SK-MEL-5 (cell line): ENCODE measurements at regions not wholly inside any gene's neighbourhood (a gene's known extent, or its start where the extent isn't known, plus 50 kb on each side); places are given as distances from the start of the nearest gene placed in this dataset.
A peak's percentile ranks its signal among the peaks of the same experiment; 100 is the strongest.
"Not testable (repeated sequence)": the region's sequence is repeated elsewhere in the genome, so short reads cannot be mapped to it uniquely, and the experiment has no call there.

Experiments used
- DNase-seq: peaks from one replicate; pipeline ENCODE4 v3.0.0-alpha.2; 2016; ENCODE audit warnings: low read depth, low spot score
- in situ Hi-C: cut with HindIII; loops from 2 replicates; pipeline ENCODE4 v1.10.0; 2016; ENCODE audit warnings: low sequenced_read_pairs, high pct_unique_total_duplicates, low pct_unique_long_range_greater_than_20kb

DNA sequence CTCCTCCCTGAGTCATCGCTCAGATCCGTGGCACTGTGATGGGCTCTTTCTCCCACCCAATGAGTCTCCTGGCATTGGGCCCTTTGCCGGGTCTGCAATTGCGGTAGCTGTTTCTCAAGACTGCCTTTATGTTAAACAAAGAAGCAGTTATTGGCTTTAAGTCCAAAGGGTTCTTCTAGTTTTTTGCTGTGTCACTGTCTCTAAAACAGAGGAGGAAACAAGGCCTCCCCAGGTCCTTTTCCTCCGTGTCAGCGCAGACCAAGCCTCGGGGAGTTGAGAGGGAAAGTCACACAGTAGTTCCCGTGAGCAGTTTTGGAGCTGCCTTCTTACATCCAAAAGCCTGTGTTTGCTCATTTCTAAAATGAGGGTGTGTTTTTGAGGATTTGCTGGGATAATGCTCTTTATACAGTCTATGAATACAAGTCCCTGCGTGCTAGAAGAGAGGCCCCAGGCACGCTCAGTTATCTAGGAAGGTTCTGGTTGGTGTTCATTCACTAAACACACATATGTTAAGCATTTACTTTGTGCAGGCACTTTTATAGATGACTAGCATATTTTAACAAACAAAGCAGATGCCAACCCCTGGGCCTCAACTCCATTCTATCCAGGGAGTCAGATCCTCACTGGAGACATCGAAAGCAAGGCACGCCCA is 126.0 kb upstream of the PZP start:
- peak; percentile 91 for DNase-seq
- in situ Hi-C loops: no loop called here

DNA sequence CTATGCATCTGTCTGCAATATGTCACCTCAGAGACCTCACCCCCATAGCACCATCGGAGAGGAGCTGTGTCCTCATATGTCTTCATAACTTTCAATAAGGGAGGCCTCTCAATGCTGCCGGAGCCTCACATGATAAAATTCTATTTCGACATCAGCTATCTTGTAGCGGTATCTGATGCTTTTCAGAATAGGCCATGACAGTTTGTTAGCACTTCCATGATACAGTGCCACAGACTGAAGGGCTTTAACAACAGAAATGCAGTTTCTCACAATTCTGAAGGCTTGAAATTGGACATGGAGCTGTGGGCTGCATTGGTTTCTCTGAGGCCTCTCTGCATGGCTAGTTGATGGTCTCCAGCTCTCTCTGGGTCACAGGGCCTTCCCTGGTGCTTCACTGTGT is 125.0 kb upstream of the PZP start:
- DNase-seq: no peak
- in situ Hi-C loops: no loop called here

DNA sequence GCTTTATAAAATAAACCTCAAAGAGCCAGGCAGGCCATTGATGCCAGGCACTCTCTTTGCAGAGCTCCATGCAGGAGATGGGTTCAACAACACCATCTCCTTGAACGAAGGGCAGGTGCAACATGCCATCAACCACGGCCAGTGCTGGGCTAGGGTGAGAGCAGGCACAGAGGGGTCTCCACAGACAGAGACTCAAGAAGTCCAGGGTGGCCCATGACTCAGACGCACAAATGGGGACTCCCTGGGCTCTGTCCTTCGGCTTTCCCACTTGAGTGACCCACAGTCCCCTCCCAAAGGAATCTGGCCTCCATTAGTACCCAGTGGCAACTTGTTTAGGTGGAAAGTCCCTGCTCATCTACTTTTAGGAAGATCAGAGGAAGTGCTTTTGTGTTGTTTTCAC is 124.4 kb upstream of the PZP start:
- in situ Hi-C loops: no loop called here
- no peak for DNase-seq

DNA sequence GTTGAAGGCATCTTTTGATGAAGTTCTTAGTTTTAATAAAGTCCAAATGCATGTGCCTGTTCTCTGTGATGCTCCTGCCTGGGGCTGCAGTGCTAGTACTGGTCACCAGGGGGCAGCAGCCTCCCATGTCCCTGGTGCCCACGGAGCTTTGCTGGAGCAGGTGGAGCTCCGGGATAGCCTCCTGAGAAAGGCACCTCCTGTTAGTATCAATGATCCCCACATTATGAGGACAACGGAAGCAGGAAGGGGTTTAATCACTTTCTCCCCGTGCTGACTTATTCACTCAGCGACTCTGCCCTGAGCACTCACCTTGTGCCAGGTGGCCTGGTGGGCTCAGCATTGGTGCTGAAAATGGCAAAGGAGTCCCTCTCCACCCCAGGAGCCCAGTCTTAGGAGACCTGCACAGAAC is 123.0 kb upstream of the PZP start:
- peak; percentile 71 for DNase-seq
- in situ Hi-C loops: no loop called here

DNA sequence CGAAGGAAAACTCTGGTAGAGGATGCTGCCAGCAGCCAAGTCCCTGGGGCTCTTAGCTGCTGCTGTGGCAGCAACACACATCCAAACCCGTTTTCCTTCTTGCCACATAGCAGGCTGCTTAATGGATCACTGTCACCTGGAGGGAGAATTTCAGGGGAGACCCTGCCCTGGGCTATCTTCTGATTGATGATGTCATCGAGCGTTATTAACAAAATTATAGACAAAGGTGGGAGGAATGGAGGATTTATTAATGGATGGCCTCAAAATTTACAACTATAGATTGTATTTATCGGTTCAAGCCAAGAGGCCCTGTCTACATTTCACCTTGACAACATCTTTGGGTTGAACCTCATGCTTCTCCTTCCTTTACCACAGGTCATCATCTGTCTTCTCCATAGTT is 120.8 kb upstream of the PZP start:
- in situ Hi-C loops: no loop called here
- DNase-seq: no peak

DNA sequence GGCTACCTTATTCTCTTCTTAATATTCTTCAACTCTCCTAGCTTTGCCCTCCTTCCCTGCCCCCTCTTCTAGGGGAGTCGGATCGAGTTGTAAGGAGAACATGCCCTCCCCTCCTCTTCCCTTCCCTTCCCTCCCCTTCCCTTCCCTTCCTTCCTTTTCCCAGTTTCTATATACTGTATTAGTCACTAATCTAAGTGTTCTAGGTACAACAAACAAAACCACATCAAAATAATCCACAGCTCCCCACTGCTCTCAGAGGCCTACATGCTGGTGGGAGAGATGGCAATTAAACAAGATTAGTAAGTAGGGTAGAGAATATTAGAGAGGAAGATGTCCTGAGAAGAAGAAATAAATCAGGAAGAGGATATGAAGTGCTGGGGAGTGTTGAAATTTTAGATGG is 119.9 kb upstream of the PZP start:
- in situ Hi-C loops: no loop called here
- DNase-seq: no peak

DNA sequence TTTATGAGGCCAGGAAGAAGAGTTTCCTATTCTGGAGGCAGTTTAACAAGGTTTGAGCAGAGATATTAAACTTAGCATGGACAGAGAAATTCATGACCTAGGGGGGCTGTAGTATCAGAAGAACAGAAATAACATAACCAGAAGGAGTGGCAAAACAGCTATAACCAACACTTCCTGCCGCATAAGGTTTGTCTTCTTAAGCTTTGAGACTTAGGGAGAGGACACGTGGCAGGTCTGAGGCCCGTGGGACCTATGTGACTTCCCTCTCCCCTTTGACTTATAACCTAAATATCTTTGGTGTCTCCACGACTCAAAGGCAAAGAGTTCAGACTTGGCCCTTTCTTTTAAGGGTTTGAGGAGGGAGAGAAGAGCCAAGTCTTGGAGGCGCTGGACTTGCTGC is 119.1 kb upstream of the PZP start:
- DNase-seq: no peak
- in situ Hi-C loops: no loop called here

DNA sequence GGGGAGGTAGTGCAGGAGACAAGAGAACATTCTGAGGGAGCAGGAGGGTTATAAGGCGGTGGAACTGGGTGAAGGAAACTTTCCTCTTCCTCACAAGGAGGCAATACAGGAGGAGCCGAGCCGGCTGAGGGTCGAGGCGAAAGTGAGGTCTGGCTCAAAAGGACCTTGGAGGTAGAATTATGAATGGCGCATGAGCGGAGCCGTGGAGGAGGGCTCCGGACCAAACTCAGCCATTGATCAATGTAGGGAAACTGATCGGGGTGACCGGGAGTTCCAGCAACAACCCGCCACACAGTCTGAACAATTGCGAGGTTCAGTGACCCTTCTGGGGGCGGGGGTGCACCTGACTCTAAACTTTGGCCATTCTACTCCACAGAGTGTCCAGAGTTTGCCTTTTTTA is 118.7 kb upstream of the PZP start:
- DNase-seq, in situ Hi-C loops: not testable (repeated sequence)

DNA sequence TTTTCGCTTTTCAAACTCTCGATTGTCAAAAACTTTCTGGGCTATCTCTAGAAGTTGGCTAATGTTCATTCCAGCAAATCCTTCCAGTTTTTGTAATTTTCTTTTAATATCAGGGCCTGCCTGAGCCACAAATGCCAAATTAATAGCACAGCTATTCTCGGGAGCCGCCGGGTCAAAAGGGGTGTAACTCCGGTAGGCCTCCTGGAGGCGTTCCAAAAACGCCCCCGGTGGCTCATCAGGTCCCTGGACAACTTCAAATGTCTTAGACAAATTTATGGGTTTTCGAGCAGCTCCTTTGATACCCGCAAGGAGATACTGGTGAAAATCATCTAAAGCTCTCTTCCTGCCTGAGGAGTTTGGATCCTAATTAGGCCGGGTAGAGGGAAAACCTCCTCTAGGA is 117.9 kb upstream of the PZP start:
- no peak for DNase-seq
- in situ Hi-C loops: no loop called here

DNA sequence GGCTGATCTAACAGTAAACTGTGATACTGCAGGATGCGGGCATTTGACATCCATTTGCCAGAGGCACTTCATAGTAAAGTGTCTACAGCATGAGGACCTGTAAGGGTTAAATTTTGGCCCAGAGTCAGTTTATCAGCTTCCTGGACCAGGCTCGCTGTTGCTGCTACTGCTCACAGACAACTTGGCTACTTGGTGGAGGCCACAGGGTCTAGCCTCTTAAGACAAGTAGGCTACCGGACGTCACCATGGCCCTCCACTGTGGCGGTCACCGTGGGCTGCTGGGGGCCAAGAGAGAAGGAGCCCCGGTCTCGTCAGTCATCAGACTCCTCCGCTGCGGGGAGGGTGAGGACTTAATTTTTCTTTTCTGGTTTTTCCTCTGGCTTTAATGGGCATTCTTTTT is 117.3 kb upstream of the PZP start:
- no peak for DNase-seq

DNA sequence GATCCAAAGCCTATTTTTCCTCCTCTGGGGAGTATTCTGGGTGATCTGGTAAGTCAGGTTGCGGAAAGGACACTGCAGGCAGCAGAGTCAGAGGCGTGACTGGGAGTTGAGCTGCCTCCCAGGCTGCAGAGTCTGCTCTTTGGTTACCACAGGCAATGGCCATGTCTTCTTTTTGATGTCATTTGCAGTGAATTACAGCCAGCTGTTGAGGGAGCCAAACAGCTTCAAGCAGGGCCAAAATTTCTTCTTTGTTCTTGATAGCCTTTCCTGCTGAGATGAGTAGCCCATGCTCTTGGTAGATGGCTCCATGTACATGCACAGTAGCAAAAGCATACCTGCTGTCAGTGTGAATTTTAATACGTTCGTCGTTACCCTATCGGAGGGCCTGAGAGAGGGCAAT is 116.6 kb upstream of the PZP start:
- in situ Hi-C loops: no loop called here
- DNase-seq: no peak

More for the DNA sequence above, 117.3 kb upstream of the PZP start:
- in situ Hi-C loops: no loop called here

DNA sequence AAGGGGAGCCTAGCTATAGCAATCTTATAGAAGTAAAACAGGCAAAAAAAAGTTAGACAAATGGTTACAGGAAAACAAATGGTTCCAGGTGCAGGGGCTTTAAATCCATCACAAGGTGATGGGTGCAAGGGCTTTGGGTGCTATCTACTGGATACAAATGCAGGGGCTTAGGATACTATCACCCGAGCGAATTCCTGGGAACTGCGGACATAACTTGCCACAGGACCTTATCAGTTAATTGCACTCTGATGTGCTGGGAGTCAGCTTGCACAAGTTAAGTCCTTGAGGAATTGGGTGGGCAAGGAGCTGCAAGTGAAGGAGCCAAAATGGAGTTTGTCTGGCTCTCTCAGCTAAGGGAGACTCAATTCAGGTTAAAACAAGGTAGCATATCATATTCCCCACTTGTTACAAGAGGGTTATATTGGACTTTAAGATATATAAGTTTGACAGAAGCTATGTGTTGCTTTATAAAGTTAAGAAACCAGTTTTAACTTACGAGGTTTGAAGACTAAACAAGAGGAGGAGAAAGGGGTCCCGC is 115.0 kb upstream of the PZP start:
- in situ Hi-C loops: no loop called here
- DNase-seq: no peak

DNA sequence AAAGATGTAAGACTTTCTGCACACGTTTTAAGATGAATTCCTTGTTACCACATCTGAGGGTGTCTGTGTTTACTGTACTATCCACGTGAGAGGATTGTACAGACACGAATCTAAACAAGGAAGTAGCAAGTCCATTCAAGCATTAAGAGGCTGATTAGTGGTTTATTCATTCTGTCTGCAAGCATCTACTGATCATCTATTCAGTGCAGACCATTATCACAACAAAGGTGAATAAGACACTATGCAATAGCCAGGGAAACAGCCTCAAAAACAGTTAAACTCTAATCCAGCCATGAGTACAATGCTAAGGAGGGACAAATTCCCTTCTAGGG is 111.6 kb upstream of the PZP start:
- DNase-seq: no peak
- in situ Hi-C loops: no loop called here

DNA sequence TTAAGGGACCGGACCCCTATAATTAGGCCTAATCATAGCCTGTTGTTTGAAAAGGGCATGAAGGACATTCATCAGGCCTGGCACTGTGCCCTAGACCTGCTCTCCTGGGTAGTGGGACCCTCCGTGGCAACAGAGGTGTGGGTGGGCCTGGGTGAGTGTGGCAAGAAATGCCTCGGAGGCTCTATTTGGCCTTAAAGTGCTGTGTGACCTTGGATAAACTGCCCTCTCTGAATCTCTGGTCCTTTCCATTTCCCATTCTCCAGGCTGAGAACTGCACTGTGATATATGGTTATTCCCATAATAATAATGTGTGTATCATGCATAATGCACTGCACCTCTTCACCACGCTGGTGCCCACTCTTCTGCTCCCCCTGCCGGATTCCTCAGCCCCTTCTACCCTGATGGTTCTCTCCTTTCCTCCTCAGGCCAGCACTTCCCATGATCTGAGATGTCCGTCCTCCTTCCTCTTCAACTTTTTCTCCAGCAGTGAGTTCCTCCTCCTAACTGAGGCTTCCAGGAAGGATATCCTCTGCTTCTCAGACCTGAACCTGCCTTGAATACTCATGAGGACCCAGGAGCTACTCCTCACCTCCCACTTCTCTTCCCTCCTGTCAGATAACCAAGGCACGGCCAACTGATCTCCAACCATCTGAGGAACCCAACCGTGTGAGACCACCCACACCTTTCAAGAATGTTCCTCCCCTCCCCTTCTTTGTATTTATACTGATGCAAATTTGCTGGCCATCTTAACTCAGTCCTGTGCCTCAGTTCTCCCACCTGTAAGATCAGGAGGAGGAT is 111.0 kb upstream of the PZP start:
- DNase-seq: peak; percentile 61
- in situ Hi-C loops: no loop called here

DNA sequence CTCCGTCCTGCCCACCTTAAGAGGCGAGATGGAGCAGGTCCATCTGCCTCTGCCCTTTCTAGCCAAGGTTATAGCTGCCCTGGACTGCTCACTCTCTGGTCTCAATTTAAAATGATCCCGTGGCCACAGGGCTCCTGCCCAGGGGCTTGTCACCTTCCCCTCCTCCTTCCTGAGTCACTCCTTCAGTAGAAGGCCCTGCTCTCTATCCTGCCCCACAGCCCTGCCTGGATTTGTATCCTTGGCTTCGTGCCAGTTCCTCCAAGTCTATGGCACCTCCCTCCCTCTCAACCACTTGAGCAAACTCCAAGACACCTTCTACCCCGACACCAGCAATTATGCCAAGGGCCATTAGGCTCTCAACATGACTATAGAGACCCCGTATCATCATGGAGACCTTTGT is 105.3 kb upstream of the PZP start:
- in situ Hi-C loops, DNase-seq: not testable (repeated sequence)

DNA sequence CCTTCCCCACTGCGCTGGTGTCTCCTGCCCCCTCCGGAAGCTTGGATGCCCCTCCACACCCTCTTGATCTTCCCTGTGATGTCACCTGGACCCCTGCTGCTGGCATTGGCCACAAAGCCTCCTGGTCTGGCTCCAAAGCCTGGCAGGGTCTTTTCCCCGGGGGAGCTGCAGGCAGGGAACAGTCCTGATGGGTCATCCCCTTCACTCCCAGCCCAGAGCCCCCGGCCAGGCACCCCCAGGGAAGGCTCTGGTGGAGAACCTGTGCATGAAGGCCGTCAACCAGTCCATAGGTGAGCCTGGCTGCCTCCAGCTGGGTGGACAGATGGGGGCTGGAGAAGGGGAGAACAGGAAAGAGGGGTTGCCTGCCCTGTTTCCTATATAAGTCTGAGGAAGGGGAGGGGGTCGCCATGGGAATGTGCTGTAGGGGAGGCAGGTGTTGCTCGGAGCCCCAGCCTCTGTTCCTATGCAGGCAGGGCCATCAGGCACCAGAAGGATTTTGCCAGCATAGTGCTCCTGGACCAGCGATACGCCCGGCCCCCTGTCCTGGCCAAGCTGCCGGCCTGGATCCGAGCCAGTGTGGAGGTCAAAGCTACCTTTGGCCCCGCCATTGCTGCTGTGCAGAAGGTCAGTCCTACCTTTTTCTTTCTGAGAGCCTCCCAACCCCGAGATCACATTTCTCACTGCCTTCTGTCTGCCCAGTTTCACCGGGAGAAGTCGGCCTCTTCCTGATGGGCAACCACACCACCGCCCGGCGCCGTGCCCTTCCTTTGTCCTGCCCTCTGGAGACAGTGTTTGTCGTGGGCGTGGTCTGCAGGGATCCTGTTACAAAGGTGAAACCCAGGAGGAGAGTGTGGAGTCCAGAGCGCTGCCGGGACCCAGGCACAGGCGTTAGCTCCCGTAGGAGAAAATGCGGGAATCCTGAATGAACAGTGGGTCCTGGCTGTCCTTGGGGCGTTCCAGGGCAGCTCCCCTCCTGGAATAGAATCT is 104.5 kb upstream of the PZP start:
- in situ Hi-C loops, DNase-seq: not testable (repeated sequence)

DNA sequence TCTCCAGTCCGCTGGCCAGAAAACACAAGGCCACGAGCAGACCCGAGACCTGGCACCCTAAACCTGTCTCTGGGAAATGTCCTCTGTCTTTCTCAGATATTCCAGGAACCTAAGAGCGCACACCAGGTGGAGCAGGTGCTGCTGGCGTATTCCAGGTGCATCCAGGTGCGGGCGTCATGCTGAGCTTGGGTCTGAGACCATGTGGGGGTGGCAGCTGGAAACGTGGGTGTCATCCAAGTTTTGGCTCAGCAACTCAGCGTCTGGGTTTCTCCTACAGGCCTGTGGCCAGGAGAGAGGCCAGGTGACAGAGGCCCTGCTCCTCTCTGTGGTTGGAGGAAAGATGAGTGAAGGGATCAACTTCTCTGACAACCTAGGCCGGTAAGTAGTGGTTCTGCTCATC is 103.3 kb upstream of the PZP start:
- DNase-seq, in situ Hi-C loops: not testable (repeated sequence)

DNA sequence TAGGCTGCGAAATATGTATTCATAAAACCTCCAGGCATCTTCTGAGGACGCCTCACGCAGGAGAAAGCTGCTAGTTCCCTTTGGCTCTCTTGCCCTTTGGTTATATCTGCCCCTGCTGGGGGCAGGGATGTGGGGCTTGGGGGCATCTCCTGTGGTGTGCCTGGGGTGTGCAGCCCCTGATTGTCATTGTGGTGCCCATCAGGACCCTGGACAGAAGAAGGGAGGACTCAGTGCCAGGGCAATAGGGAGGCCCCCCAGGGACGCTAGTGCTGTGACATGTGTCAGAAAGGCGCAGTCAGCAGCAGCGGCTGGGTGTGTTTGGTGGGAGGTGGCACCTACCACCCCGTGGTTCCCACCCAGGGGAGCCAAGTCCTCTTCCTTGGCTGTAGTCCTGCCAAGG is 102.5 kb upstream of the PZP start:
- in situ Hi-C loops, DNase-seq: not testable (repeated sequence)
